DMS 273 (cell line): ENCODE measurements at regions not wholly inside any gene's neighbourhood (a gene's known extent, or its start where the extent isn't known, plus 50 kb on each side); places are given as distances from the start of the nearest gene placed in this dataset.
"Not testable (repeated sequence)": the region's sequence is repeated elsewhere in the genome, so short reads cannot be mapped to it uniquely, and the experiment has no call there.

Experiments used
- DNase-seq: peaks from one replicate; lab custom pipeline; 2025; ENCODE audit not compliant: unreplicated experiment; lab: John Stamatoyannopoulos, UW

DNA sequence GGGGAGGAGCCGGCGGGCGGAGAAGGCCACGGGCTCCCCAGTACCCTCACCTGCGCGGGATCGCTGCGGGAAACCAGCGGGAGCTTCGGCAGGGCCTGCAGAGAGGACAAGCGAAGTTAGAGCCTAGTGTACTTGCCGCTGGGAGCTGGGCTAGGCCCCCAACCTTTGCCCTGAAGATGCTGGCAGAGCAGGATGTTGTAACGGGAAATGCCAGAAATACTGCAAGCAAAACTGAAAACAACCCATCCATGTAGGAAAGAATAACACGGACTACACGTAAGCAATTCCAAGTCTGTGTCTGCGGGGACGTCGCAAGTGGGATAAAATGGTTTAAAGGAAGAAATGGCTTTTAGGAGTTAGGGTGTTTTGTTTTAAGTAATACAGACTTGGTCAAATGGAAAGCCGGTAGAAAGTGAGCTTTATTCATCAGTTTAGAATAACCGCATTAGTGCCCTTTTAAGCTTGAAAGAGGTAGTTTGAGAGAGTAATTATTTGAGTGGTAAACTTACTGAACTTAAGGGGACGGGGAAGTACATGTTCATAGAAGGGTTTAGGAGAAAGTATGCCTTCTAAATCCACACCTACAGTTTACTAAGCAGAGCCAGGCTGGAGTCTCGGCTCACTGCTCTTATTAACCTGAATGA is 121.3 kb upstream of the NIPA1 start:
- peak; percentile 16 for DNase-seq

DNA sequence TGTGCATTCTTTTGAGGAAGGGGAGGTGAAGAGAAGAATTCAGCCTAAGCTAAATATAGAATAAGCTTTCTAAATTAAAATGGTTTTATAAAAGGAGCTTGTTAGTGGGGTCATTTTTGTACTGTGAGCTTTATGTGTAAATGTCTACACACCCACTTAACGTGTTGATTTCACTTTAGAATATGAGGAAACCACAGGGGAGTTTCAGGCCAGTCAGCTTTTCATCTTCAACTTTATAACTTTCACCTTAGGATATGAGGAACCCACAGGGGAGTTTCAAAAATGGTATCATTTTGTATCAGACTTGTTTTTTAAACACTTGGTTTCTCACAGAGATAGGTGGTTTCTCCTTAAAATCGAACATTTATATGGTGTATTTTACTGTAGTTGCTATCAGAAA is 120.7 kb upstream of the NIPA1 start:
- DNase-seq: not testable (repeated sequence)

DNA sequence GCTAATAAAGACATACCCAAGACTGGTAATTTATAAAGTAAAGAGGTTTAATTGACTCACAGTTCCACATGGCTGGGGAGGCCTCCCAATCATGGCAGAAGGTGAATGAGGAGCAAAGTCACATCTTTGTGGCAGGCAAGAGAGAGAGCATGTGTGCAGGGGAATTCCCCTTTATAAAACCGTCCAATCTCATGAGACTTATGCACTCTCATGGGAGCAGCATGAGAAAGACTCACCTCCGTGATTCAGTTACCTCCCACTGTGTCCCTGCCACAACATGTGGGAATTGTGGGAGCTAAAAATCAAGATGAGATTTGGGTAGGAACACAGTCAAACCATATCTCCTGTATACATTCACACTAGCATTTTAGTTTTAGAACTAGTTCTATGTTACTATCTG is 101.7 kb upstream of the NIPA1 start:
- not testable (repeated sequence) for DNase-seq

- DNase-seq: not testable (repeated sequence)
Observed at GRCh38 chr15:22699881-22700280, 86.6 kb upstream of the NIPA1 start.

GRCh38 chr15:22710831-22711341 is 75.6 kb upstream of the NIPA1 start:
- not testable (repeated sequence) for DNase-seq

DNA sequence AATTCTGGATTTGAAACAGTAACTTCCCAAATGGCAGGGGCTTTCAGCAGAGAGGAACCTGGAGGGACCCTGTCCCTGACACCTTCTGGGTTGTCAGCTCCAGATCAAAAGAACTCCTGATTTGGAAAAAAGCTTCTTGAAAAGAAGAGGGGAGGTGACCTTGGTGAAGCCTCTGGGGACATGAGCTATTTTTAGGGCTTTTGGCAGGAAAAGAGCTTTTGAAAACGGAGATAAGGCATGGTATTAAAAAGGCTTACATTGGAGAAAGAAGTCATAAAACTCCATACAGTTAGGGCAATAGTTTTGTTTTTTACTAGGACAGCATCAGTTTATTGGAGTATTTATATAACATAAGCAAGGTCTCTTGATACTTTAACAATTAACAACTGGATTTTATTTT is 72.5 kb upstream of the NIPA1 start:
- DNase-seq: not testable (repeated sequence)

DNA sequence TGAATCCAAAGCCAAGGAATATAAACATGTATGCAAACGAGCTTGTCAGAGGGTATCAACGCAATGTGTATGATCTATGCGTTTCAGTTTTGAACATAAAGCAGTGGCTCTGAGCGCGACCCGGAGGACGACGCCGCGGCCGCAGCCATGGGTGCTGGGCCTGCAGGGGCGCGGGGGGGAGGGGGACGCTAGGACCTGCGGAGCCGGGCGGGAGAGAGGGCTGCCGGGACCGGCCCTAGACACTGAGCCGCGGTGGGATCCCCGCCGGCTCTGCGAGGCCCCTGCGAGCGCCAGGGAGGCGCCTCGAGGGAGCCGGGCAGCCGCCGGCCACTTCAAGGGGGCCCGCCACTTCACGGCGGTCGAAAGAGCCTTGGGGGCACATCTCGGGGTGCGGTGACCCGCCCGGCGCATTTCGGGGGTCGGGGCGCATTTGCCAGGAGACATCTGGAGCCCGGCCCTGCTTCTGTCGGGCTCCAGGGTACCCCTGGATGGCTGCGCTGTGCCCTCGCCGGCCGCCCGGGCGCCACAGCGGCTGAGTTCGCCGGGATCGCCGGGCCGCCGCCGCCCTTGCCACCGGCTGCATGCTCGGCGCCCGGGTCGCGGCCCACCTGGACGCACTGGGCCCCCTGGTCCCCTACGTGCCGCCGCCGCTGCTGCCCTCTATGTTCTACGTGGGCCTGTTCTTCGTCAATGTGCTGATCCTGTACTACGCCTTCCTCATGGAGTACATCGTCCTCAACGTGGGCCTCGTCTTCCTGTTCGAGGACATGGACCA is 71.9 kb upstream of the NIPA1 start:
- DNase-seq: peak; percentile 1

DNA sequence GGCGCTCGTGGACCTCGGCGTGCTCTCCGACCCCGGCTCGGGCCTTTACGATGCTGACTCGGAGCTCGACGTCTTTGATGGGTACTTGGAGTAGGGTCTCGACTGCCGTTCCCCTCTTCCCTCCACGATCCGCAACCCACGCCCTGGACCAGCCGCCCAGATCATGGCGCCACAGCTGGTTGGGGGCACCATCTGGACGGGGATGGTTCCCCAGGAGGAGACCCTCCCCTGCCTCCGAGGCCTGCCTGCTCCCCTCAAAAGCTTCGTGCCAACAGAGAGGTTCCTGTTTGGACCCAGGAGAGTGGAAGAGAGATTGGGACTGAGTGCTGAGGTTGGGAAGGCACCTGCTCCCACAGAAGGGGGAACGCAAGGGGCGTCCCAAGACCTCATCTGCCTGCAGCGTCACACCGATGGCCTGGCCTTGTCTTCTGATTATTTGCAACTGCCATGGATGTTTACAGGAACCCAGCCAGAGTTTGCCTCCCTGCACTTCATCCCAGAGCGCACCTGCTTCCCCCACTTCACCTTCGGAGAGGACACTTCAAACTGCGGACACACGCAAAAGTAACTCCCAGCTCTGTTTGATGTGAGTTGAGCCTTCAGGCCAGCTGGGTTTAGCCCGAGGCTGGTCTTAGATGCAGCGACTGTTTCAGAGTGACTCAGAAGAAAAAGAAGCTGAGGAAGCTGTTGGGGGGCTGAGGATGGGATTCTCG is 71.2 kb upstream of the NIPA1 start:
- DNase-seq: not testable (repeated sequence)

- peak; percentile 26 for DNase-seq
Observed at GRCh38 chr15:22719980-22720379, 66.5 kb upstream of the NIPA1 start.

GRCh38 chr15:22726104-22726503 is 60.3 kb upstream of the NIPA1 start:
- DNase-seq: not testable (repeated sequence)

DNA sequence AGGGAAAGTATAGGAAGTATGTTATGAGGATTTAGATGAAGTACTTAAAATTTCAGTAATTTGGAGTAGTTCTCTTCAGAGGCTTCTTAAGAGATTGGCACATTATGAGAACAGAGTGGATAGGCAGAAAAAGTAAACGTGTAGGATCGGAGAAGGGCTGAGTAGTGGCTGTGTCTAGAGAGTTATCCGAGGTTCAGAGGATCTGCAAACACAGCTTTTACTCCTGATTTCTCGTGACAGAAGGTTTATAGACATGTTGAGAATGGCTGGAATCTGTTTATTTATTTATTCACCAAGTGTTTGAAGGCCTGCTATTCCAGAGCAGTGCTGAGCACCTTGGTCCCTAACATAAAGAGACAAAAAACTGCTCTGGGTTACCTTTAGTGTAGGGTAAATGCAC is 51.4 kb upstream of the NIPA1 start:
- not testable (repeated sequence) for DNase-seq

GRCh38 chr15:22735781-22736180 is 50.7 kb upstream of the NIPA1 start:
- DNase-seq: no peak

- not testable (repeated sequence) for DNase-seq
Observed at GRCh38 chr15:22736200-22736599, 50.2 kb upstream of the NIPA1 start.
